ENCODE measurements at regions not wholly inside any gene's neighbourhood (a gene's known extent, or its start where the extent isn't known, plus 50 kb on each side); places are given as distances from the start of the nearest gene placed in this dataset.

GRCh38 chr4:35038079-35038805 lies 1206.1 kb downstream of the ARAP2 start:
- TF ChIP-seq CTCF (IDR thresholded peaks at IDR 0.05; ENCODE audit: insufficient read depth, low read length, missing control alignments), result no peak
- no peak for DNase-seq (ENCODE audit: low read depth, low spot score)
- ChIA-PET POLR2A (no interaction called here), CTCF (no interaction called here)
- H3K4me3 ChIP-seq (ENCODE audit: low read depth, low read length), result no peak overlapping the region

- TF ChIP-seq CTCF (IDR thresholded peaks at IDR 0.05; ENCODE audit: insufficient read depth, low read length, missing control alignments), result no peak
- H3K4me3 ChIP-seq (ENCODE audit: low read depth, low read length), result no peak overlapping the region
- ChIA-PET CTCF (no interaction called here), POLR2A (no interaction called here)
- DNase-seq (ENCODE audit: low read depth, low spot score), result no peak
Measured at GRCh38 chr4:35038845-35039244, 1205.5 kb downstream of the ARAP2 start.

GRCh38 chr4:35052546-35052945 lies 1191.8 kb downstream of the ARAP2 start:
- POLR2A ChIA-PET, result no interaction called here
- H3K4me3 ChIP-seq (ENCODE audit: low read depth, low read length), result no peak overlapping the region
- no peak for TF ChIP-seq CTCF (IDR thresholded peaks at IDR 0.05; ENCODE audit: insufficient read depth, low read length, missing control alignments)
- CTCF ChIA-PET, result no interaction called here
- no peak for DNase-seq (ENCODE audit: low read depth, low spot score)

DNA sequence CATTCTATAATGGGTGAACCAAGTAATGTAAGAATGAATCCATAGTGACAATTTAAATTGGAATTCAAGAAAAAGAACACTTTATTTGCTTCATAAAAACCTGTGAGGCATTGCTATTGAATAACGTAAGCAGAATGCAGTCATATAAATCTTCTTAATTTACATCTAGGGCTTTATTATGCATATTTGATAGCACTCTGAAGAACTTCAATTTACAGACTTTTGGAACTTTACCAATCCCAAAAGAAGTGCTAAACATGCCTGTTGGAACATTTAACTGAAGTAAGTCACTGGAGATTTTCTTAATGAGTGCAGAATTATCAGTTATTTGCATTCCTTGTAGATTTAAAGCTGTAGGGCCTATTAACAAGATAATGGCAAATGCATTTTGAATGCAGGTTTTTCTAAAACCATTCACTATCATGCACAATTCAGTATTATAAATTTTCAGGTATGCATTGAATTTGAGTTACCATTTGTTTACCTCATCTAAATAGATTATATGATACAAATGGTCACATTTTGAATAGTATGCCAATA lies 1181.2 kb downstream of the ARAP2 start:
- no peak for TF ChIP-seq CTCF (IDR thresholded peaks at IDR 0.05; ENCODE audit: insufficient read depth, low read length, missing control alignments)
- DNase-seq (ENCODE audit: low read depth, low spot score), result no peak
- ChIA-PET POLR2A (no interaction called here), CTCF (no interaction called here)
- H3K4me3 ChIP-seq (ENCODE audit: low read depth, low read length), result no peak overlapping the region

GRCh38 chr4:35066406-35066805 lies 1177.9 kb downstream of the ARAP2 start:
- DNase-seq (ENCODE audit: low read depth, low spot score), result no peak
- no peak overlapping the region for H3K4me3 ChIP-seq (ENCODE audit: low read depth, low read length)
- ChIA-PET CTCF (no interaction called here), POLR2A (no interaction called here)
- no peak for TF ChIP-seq CTCF (IDR thresholded peaks at IDR 0.05; ENCODE audit: insufficient read depth, low read length, missing control alignments)

DNA sequence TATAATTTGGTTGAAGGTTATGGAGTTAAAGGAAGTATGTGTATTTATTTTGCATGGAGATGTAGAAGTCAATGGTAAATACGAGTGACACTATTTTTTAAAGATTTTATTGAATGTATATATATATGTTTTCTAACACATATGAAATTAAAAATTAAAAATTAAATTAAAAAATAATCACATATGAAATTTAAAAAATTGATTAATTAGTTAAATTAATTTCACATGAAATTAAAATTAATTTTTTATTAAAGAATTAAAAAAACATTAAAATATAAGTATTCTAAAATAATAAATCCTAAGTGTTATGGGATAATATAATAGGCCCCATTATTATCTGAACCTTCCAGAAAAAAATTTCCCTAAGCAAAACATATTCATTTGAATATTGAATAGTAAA lies 1163.5 kb downstream of the ARAP2 start:
- ChIA-PET POLR2A (no interaction called here), CTCF (no interaction called here)
- TF ChIP-seq CTCF (IDR thresholded peaks at IDR 0.05; ENCODE audit: insufficient read depth, low read length, missing control alignments), result no peak
- DNase-seq (ENCODE audit: low read depth, low spot score), result no peak
- H3K4me3 ChIP-seq (ENCODE audit: low read depth, low read length), result no peak overlapping the region
